OCI-LY1 (cell line): ENCODE measurements at regions not wholly inside any gene's neighbourhood (a gene's known extent, or its start where the extent isn't known, plus 50 kb on each side); places are given as distances from the start of the nearest gene placed in this dataset.

Source experiments
- CTCF ChIP-seq: fragments of 200-600 bp; sonication (generic), shearing (Covaris generic); IDR thresholded peaks from 2 replicates; pipeline ENCODE4 v1.5.1; 2017; ENCODE audit warnings: mild to moderate bottlenecking, antibody characterized with exemption, low read length, moderate library complexity, mixed read lengths
- EZH2 ChIP-seq: fragments of 200-600 bp; sonication (generic), shearing (Covaris generic); IDR thresholded peaks from 2 replicates; pipeline ENCODE4 v1.8.0; 2017; ENCODE audit warnings: borderline replicate concordance, mixed run types, mild to moderate bottlenecking, antibody characterized with exemption, low read length, moderate library complexity, mixed read lengths

GRCh38 chr7:152513861-152514770, 78.3 kb upstream of the KMT2C start:
- TF ChIP-seq CTCF (no peak), EZH2 (no peak)
